H9 (cell line): ENCODE measurements at regions not wholly inside any gene's neighbourhood (a gene's known extent, or its start where the extent isn't known, plus 50 kb on each side); places are given as distances from the start of the nearest gene placed in this dataset.

Experiments used
- DNase-seq: peaks from one replicate; pipeline ENCODE4 v3.0.0-alpha.2; 2017
- H2AFZ ChIP-seq: one replicate; pipeline ENCODE4 v1.6.1; 2013; ENCODE audit warnings: mild to moderate bottlenecking, low read length, control low read depth, moderate library complexity
- H2AK5ac ChIP-seq: 2 replicates; pipeline ENCODE4 v1.6.1; 2013; ENCODE audit warnings: low read length, control low read depth, mixed read lengths; ENCODE audit not compliant: insufficient read length
- H2BK120ac ChIP-seq: one replicate; pipeline ENCODE4 v1.6.1; 2013; ENCODE audit warnings: low read depth, mild to moderate bottlenecking, low read length, control low read depth, inconsistent platforms; ENCODE audit not compliant: poor library complexity, severe bottlenecking
- H2BK12ac ChIP-seq: 2 replicates; pipeline ENCODE4 v1.6.1; 2013; ENCODE audit warnings: low read length, control low read depth, mixed read lengths, low read depth; ENCODE audit not compliant: insufficient read length
- H2BK15ac ChIP-seq: 2 replicates; pipeline ENCODE4 v1.6.1; 2013; ENCODE audit warnings: low read depth, low read length, control low read depth
- H2BK20ac ChIP-seq: one replicate; pipeline ENCODE4 v1.6.1; 2013; ENCODE audit warnings: low read depth, mild to moderate bottlenecking, low read length, control low read depth, inconsistent platforms; ENCODE audit not compliant: poor library complexity, severe bottlenecking
- H2BK5ac ChIP-seq: 2 replicates; pipeline ENCODE4 v1.6.1; 2013; ENCODE audit warnings: low read length, control low read depth, mixed read lengths; ENCODE audit not compliant: insufficient read length
- H3K14ac ChIP-seq: 2 replicates; pipeline ENCODE4 v1.6.1; 2013; ENCODE audit warnings: low read length, control low read depth; ENCODE audit not compliant: insufficient read depth
- H3K18ac ChIP-seq: 2 replicates; pipeline ENCODE4 v1.6.1; 2013; ENCODE audit warnings: low read depth, mild to moderate bottlenecking, mixed read lengths, low read length, control low read depth; ENCODE audit not compliant: insufficient read length
- H3K23ac ChIP-seq: 2 replicates; pipeline ENCODE4 v1.6.1; 2013; ENCODE audit warnings: low read length, control low read depth, mixed read lengths, low read depth; ENCODE audit not compliant: insufficient read length
- H3K23me2 ChIP-seq: 2 replicates; pipeline ENCODE4 v1.6.1; 2013; ENCODE audit warnings: low read depth, mild to moderate bottlenecking, mixed read lengths, low read length, control low read depth; ENCODE audit not compliant: insufficient read length, poor library complexity, severe bottlenecking
- H3K27ac ChIP-seq: 2 replicates; pipeline ENCODE4 v1.5.1; 2013; ENCODE audit warnings: low read length, control low read depth, mixed read lengths, low read depth; ENCODE audit not compliant: insufficient read length
- H3K27me3 ChIP-seq: 2 replicates; pipeline ENCODE4 v1.6.1; 2013; ENCODE audit warnings: low read length, control low read depth, inconsistent platforms; ENCODE audit not compliant: insufficient read depth
- H3K4ac ChIP-seq: 2 replicates; pipeline ENCODE4 v1.6.1; 2013; ENCODE audit warnings: low read depth, mild to moderate bottlenecking, control low read depth, inconsistent platforms, low read length, moderate library complexity
- H3K4me1 ChIP-seq: 2 replicates; pipeline ENCODE4 v1.6.1; 2013; ENCODE audit warnings: low read length, control low read depth, inconsistent platforms; ENCODE audit not compliant: insufficient read depth
- H3K4me2 ChIP-seq: 2 replicates; pipeline ENCODE4 v1.6.1; 2013; ENCODE audit warnings: low read length, control low read depth, mixed read lengths; ENCODE audit not compliant: insufficient read length, insufficient read depth
- H3K56ac ChIP-seq: 2 replicates; pipeline ENCODE4 v1.6.1; 2013; ENCODE audit warnings: low read depth, mild to moderate bottlenecking, mixed read lengths, low read length, control low read depth; ENCODE audit not compliant: insufficient read length
- H3K79me1 ChIP-seq: 2 replicates; pipeline ENCODE4 v1.6.1; 2013; ENCODE audit warnings: low read depth, mild to moderate bottlenecking, moderate library complexity, low read length, control low read depth, inconsistent platforms; ENCODE audit not compliant: insufficient read depth, poor library complexity, severe bottlenecking
- H3K79me2 ChIP-seq: 2 replicates; pipeline ENCODE4 v1.6.1; 2013; ENCODE audit warnings: low read length, control low read depth, inconsistent platforms; ENCODE audit not compliant: insufficient read depth
- H3K9ac ChIP-seq: 2 replicates; pipeline ENCODE4 v1.6.1; 2013; ENCODE audit warnings: low read length, control low read depth, mixed read lengths; ENCODE audit not compliant: insufficient read length; ENCODE audit errors: extremely low read depth
- H3K9me3 ChIP-seq: one replicate; pipeline ENCODE4 v1.6.1; 2013; ENCODE audit warnings: low read depth, low read length, inconsistent platforms; ENCODE audit not compliant: control insufficient read depth
- H3T11ph ChIP-seq: one replicate; pipeline ENCODE4 v1.6.1; 2013; ENCODE audit warnings: mild to moderate bottlenecking, low read length, control low read depth, inconsistent platforms
- H4K20me1 ChIP-seq: one replicate; pipeline ENCODE4 v1.6.1; 2013; ENCODE audit not compliant: control insufficient read depth, insufficient read length, insufficient read depth
- H4K5ac ChIP-seq: 2 replicates; pipeline ENCODE4 v1.6.1; 2013; ENCODE audit warnings: low read depth, mild to moderate bottlenecking, mixed read lengths, low read length, control low read depth; ENCODE audit not compliant: insufficient read length
- H4K8ac ChIP-seq: replicated peaks from 2 replicates; pipeline ENCODE4 v1.6.1; 2013; ENCODE audit warnings: low read length, control low read depth, mixed read lengths, low read depth; ENCODE audit not compliant: insufficient read length
- H4K91ac ChIP-seq: 2 replicates; pipeline ENCODE4 v1.6.1; 2013; ENCODE audit warnings: low read depth, mild to moderate bottlenecking, moderate library complexity, mixed read lengths, low read length, control low read depth; ENCODE audit not compliant: insufficient read length
- H3K27ac Mint-ChIP-seq, 3 experiments: 2 replicates in 2 of 3; 3 replicates in 1 of 3; pipeline ENCODE4 v1.8.0; 2020 to 2021; ENCODE audit warnings: mixed read lengths in 3 of 3, mild to moderate bottlenecking in 1 of 3, moderate library complexity in 1 of 3
- H3K27me3 Mint-ChIP-seq: 2 replicates; pipeline ENCODE4 v1.8.0; 2021; ENCODE audit warnings: low read depth, mild to moderate bottlenecking, moderate library complexity, mixed read lengths
- H3K36me3 Mint-ChIP-seq, 3 experiments: 2 replicates in 2 of 3; 3 replicates in 1 of 3; pipeline ENCODE4 v1.8.0; 2020 to 2021; ENCODE audit warnings: low read depth in 3 of 3, mixed read lengths in 3 of 3; ENCODE audit not compliant: insufficient read depth in 1 of 3
- H3K4me1 Mint-ChIP-seq, 2 experiments: 2 replicates each; pipeline ENCODE4 v1.8.0; 2020; ENCODE audit warnings: mixed read lengths in 2 of 2
- H3K4me3 Mint-ChIP-seq, 2 experiments: 2 replicates in 1 of 2; 3 replicates in 1 of 2; pipeline ENCODE4 v1.8.0; 2020 to 2021; ENCODE audit warnings: mild to moderate bottlenecking in 2 of 2, mixed read lengths in 2 of 2, moderate library complexity in 1 of 2
- H3K9me3 Mint-ChIP-seq, 2 experiments: 2 replicates in 1 of 2; 3 replicates in 1 of 2; pipeline ENCODE4 v1.8.0; 2020; ENCODE audit warnings: mild to moderate bottlenecking in 2 of 2, mixed read lengths in 2 of 2, moderate library complexity in 1 of 2
- WGBS: extraction: QIAGEN DNeasy Blood & Tissue Kit; methylation state at CpG from one replicate; pipeline ENCODE4 v1.1.7; 2013; ENCODE audit warnings: missing lambda C conversion rate, low lambda C conversion rate, mixed read lengths; ENCODE audit not compliant: insufficient read length; ENCODE audit errors: extremely low coverage; 5-methylcytosine and 5-hydroxymethylcytosine counted together
- TF ChIP-seq, protein P1 (sequence below): fragments of 200-600 bp; sonication (generic); conservative IDR thresholded peaks from 3 replicates; pipeline ENCODE4 v1.8.0; 2021; ENCODE audit warnings: antibody characterized with exemption, mild to moderate bottlenecking

DNA sequence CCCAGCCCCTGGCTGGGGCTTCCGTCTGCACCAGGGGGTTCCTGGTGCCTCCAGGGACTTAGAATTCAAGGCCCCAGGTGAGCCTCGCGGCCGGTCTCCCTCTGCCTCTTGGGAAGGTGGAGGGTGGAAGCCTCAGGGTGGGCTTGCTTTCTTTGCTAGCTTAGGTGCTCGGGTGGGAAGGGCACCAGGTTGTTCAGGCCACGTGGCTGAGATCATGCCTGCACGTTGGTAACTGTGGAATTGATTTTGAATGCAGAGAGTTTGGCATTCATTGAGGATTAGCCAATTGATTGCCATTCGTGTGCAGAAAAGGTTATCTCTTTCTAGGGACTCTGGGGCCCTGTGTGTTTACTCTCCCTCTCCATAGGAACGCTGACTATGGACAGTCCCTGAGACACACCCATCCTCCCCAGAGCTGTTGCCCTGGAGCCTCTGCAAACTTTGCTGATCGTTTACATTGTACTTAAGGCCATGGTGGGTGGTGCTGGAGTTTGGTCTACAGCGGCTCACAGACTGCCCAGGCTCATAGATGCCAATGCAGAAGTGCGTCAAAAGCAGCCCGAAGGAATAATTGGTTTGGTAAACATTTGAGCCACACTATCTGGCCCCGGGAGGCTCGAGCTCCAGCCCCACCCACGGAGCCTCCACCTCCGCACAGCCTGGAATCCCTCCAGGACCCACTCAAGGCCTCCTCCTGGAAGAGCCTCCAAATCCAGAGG is 1457.7 kb downstream of the BRD1 start:
- DNase-seq = peak; percentile 84
- peak overlapping the region; percentile 54 for H4K91ac ChIP-seq
- peaks cover 6% of the 10 kb centered on the region for H3K23me2 ChIP-seq
- no peak overlapping the region for H2AFZ ChIP-seq
- no peak overlapping the region; the same call in 1 of the 2 replicates for H3K4ac ChIP-seq
- no peak overlapping the region for H2BK20ac ChIP-seq
- peak overlapping the region; percentile 56 for H3K27ac ChIP-seq
- no peak overlapping the region for H3K23ac ChIP-seq
- no peak overlapping the region for H3K9ac ChIP-seq
- H3K9me3 ChIP-seq = no peaks in the 10 kb centered on the region
- peaks cover 55 to 66% of the 10 kb centered on the region in 2 experiments for H3K4me1 Mint-ChIP-seq
- H2BK15ac ChIP-seq = no peak overlapping the region
- H3K79me2 ChIP-seq = no peaks in the 10 kb centered on the region
- peak overlapping the region; percentile 89; the same call in 1 of the 2 replicates for H3K14ac ChIP-seq
- peak overlapping the region; percentile 54 for H3T11ph ChIP-seq
- H4K20me1 ChIP-seq = no peaks in the 10 kb centered on the region
- H3K18ac ChIP-seq = peak overlapping the region; percentile 88
- no peak overlapping the region for H3K56ac ChIP-seq
- H2BK120ac ChIP-seq = peak overlapping the region; percentile 62
- no peaks in the 10 kb centered on the region for H3K36me3 Mint-ChIP-seq
- H3K4me2 ChIP-seq = peak overlapping the region; percentile 8
- H4K5ac ChIP-seq = no peak overlapping the region
- no peak overlapping the region for H2AK5ac ChIP-seq
- no peak overlapping the region for H4K8ac ChIP-seq
- H3K27me3 ChIP-seq = no peaks in the 10 kb centered on the region
- no peak overlapping the region for H2BK5ac ChIP-seq
- TF ChIP-seq, protein P1, sequence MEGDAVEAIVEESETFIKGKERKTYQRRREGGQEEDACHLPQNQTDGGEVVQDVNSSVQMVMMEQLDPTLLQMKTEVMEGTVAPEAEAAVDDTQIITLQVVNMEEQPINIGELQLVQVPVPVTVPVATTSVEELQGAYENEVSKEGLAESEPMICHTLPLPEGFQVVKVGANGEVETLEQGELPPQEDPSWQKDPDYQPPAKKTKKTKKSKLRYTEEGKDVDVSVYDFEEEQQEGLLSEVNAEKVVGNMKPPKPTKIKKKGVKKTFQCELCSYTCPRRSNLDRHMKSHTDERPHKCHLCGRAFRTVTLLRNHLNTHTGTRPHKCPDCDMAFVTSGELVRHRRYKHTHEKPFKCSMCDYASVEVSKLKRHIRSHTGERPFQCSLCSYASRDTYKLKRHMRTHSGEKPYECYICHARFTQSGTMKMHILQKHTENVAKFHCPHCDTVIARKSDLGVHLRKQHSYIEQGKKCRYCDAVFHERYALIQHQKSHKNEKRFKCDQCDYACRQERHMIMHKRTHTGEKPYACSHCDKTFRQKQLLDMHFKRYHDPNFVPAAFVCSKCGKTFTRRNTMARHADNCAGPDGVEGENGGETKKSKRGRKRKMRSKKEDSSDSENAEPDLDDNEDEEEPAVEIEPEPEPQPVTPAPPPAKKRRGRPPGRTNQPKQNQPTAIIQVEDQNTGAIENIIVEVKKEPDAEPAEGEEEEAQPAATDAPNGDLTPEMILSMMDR = no peak
- peak overlapping the region; percentile 26 for H2BK12ac ChIP-seq
- H3K79me1 ChIP-seq = no peaks in the 10 kb centered on the region
- WGBS = no CpG with 5 or more reads among the region's 17 CpGs
- peaks cover 15% of the 10 kb centered on the region for H3K27me3 Mint-ChIP-seq
- H3K27ac Mint-ChIP-seq = peak overlapping the region; percentile 96 to 99 (median 96)
- H3K4me1 ChIP-seq = peaks cover 6% of the 10 kb centered on the region; the same call in 1 of the 2 replicates
- H3K9me3 Mint-ChIP-seq = no peaks in the 10 kb centered on the region
- H3K4me3 Mint-ChIP-seq = peak overlapping the region; percentile 42 to 61; a peak in 4 of 5 replicates
